Forelimb muscle (tissue), 1 donor: ENCODE measurements at regions not wholly inside any gene's neighbourhood (a gene's known extent, or its start where the extent isn't known, plus 50 kb on each side); places are given as distances from the start of the nearest gene placed in this dataset.
"Not testable (repeated sequence)": the region's sequence is repeated elsewhere in the genome, so short reads cannot be mapped to it uniquely, and the experiment has no call there.

Experiments
- DNase-seq: peaks from one replicate; pipeline ENCODE4 v3.0.0-alpha.2; 2013; ENCODE audit warnings: low read depth

DNA sequence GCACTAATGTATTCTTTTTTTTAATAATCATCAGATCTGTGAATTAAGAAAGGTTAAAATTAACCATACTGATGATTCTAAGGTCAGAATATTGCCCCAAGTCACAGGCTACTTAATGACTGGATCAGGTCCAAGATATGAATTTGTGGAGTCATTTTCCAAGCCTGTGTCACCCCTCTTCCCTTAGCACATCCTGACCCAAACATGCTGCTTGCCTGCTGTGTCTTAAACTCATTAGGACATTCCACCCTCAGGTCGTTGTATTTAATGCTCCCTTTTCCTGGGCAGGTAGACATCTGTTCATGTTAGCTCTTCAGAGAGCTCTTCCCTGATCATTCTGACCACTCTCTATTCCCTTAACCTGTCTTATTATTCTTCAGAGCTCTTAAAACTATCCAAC, 463.5 kb upstream of the PDE3A start:
- no peak for DNase-seq

DNA sequence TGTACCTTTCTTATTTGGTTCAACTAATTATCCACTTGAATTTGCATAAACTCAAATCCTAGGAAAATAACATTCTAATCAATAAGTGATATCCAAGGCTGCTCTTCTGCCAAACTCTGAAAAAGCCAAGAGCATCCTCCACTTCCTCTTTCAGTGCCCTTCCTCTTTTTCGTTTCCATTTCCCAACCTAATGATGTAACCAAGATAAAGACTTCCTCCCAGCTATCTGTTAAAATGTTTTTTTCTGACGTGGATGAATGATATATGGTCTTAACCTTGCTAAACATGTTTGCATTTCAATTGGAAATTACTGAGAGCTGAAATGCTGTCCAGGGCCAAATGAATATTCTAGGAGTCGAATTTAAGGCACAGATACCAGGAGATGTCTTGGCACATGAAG, 459.5 kb upstream of the PDE3A start:
- no peak for DNase-seq

DNA sequence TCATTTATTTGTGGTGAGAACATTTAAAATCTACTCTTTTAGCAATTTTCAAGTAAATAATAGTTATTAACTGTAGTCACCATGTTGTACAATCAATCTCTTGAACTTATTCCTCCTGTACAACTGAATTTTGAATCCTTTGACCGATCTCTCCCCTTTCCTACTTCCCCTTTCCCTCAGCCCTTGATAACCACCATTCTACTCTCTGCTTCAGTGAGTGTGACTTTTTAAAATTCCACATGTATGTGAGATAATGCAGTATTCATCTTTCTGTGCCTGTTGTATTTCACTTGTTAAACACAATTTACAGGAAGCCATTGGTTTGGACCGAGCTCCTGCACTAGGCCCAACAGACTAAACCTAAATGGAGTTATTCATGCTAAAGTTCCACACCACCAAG, 458.9 kb upstream of the PDE3A start:
- no peak for DNase-seq

DNA sequence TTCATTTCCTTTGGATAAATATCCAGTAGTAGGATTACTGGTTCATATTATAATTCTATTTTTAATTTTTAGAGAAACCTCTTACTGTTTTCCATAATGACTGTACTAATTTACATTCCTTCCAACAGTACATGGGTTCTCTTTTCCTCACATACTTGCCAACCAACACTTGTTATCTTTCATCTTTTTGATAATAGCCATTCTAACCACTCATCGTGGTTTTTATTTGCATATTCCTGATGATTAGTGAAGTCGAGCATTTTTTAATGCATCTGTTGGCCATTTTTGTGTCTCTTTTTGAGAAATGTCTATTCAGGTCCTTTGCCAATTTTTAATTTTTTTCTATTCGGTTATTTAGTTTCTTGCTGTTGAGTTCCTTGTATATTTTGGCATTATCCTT, 457.7 kb upstream of the PDE3A start:
- no peak for DNase-seq

DNA sequence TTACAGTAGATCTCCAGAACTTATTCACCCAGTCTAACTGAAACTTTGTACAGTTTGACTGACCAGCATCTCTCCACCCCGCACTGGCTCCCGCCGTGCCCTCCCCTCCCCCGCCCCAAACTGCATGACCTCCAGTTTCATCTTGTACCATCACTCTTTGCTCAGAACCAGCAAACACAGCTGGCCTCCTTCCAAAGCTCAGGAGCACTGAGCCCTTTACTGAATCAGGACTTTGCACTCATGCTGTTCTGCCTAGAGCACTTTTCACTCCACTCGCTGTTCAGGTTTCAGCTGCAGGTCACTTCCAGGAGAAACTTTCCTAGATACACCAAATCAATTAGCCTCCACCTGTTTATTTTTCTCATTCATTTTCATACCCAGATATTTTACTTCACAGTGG, 455.3 kb upstream of the PDE3A start:
- no peak for DNase-seq

DNA sequence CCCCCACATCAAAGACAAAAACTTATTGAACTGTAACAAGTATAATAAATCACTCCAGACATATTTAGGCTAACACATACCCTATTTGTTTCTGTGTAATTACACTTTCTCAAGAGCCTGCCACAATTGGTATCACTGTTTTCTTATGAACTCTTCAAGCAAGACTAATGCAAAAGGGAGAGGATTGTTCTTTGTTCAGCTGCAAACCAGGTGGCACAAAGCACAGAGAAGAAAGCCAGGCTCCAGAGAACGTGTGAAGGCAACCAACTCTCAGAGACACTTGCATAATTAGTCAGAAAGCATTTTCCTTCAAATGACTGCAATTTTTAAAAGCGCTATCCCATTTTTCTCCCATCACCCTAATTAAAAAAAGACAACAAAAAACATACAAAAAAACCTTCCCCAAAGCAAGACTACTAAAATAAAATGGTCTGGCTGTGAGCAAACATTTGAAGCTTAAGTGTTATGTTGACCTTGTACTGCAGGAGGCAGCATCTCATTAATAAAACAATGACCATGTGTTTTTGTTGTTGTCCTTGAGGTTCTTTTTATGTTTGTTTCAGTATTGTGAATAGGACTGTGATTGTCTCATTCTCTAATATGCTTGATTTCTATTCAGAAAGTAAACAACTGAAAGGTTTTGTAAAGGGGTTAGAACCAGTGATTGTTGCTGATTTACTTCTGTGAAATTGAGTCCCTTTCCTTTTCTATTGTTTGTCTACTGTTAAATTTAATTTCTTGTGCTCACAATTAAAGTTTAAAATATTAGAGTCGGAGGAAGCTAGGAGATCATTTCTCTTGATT, 452.7 kb upstream of the PDE3A start:
- no peak for DNase-seq

DNA sequence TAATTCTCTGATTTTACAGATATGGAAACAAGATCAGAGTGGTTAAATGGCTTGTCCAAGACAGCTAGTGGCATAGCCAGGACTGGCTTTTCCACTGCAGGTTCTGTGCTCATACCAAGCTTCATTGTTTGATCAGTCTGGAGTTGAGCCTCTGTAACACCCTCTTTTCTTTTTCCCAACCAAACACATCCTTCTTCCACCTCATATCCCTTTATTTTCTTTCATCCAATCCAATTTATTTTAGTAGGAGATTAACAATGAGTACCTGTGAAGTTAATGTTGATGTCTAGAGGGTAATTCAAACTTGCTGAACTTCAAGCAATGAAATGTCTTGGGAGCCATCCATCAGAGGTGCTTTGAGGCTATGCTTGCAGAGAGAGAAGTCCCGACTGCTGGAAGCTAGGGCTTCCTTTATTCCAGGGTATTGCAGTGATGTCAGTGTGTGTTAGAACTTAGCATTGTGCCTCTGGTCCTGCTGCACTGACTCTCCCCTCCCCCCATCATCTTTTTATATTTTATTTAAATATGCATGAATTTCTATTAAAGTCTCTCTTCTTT, 452.1 kb upstream of the PDE3A start:
- no peak for DNase-seq

DNA sequence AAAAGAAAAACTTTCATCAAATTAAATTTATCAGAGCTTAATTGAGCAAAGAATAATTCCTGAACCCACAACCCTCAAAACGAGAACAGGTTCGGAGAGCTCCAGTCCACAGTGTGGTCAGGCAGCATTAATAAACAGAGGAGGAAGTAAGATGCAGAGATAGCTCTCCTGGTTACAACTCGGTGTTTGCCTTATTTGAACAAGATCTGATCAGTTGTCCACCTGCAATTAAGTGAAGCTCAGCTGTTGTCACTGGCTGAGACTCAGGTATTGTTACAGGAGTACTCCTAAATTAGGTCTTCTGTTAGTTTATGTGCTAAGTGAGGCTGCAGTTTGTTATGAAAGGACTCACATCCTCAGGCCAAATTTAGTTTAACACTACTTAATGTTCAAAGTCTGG, 451.4 kb upstream of the PDE3A start:
- DNase-seq, result no peak

DNA sequence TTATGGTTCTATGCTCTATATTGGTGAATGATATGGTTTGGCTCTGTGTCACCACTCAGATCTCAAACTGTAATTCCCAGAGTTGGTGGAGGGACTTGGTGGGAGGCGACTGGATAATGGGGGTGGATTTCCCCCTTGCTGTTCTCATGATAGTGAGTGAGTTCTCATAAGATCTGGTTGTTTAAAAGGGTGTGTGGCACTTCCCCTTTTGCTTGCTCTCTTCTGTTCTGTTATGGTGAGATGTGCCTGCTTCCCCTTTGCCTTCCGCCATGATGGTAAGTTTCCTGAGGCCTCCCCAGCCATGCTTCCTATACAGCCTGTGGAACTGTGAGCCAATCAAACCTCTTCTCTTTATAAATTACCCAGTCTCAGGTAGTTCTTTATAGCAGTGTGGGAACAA, 446.6 kb upstream of the PDE3A start:
- DNase-seq, result not testable (repeated sequence)

DNA sequence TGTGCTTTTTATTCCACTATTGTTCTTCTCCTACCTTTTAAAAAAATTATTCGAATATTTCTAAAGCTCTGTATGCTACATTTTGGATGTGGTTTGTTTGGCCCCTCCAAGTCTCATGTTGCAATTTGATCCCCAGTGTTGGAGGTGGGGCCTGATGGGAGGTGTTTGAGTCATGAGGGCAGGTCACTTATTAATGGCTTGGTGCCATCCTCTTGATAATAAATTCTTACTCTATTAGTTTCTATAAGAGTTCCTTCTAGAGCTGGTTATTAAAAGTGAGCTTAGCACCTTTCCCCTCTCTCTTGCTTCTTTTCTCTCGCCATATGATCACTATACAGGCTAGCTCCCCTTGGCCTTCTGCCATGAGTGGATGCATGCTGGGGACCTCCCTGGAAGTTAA, 445.6 kb upstream of the PDE3A start:
- no peak for DNase-seq

DNA sequence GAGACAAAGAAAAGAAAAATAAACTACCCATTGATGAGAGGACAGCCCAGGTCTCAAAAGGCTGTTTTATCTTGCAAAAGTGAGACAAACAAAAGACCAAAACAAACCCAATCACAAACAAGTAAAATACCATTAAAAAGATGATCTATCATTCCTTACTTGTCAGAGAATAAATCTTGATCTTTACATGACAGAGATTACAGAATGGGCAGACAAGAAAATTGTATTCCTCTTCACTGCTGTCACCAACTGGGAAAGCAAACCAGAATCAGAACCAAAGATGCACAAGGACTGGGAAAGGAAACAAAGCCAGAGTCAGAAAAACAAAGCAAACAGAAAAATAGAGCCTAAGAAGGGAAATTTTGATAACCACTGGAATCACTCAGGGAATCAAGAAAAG, 444.0 kb upstream of the PDE3A start:
- DNase-seq, result no peak

DNA sequence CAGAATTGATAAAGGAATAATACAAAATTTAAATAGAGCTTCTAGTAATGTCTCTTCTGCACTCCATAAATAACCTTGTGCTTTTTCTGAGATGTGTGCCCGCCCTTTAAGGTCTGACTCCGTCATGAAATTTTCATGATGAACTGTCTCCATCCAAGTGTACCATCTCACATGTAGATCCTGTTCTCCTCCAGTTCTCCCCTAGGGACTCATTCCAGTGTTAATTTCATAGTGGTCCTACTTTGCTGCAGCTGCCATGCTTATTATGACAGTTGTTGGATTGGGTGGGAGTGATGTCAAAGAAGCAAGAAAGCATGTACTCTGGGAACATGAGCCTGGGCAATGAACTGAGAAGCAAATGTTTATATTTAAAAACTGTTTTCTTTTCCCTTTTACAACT, 442.5 kb upstream of the PDE3A start:
- no peak for DNase-seq

DNA sequence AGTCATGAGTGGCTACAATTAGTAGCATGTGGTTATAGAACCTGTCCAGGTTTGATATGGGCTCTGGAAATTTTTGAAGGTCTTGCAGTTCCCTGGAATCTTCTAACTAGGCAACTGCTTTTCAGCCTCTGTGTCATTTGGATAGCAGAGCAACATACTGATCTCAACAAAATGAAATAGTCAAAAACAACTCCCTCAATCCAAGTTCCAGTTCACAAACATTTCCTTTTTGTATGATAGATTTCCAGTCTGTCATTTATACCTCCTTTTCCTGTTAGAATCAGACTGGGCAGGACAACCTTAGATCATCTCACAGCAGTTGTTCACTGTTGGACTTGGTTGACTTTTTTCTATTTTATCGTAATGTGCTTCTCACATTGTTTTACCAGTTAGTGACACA, 442.1 kb upstream of the PDE3A start:
- DNase-seq, result no peak

DNA sequence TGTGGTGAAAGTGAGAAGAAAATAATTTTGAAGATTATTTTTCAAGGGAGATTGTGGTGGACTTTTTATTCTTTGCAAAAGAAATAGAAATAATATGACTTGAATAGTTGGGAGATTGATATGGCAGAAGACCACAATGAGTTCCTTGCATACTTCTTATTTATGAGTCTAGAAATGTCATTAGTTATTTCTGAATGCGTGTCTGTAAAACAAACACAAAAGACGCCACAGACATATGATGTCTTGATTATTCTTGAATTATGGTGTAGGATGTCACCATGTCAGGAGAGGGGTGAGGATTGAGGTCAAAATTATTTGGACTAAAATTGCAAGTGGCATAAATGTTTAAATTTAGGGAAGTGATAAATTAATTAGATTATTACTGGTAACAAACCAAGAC, 440.7 kb upstream of the PDE3A start:
- DNase-seq, result no peak

DNA sequence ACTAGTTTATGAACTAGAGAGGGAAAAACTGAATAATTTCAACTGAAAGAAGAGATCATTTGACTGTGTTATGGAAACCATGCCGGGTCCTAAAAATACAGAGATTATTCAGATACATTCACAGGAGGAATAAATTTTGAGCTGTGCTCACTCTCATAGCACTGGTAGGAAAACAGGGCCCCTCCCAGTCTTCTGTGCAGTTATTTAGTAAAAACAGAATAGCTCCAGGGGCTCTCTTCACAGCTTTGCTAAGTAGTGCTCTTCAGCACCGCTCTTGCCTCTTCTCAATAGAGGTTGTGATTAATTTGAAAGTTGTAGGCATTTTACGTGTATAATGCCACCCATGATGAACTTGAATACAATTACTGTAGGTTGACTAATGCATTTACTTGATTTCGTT, 435.9 kb upstream of the PDE3A start:
- no peak for DNase-seq

DNA sequence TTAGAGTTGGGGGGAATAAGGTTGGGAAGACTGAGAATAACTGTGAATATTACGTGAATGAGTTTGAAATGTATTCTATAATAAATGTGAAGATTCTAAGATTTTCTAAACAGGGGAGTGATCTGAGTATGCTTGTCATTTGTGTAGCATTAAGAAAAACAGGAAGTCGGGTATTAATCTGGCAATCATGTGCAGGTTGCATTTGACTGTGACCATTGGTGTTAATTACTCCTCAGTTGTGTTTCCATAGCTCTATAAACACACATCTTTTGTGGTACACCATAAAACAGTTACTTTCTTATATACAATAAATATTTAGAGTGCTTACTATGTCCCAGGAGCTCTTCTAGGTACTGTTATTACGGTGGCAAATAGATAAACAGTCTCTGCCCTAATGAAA, 434.4 kb upstream of the PDE3A start:
- no peak for DNase-seq

DNA sequence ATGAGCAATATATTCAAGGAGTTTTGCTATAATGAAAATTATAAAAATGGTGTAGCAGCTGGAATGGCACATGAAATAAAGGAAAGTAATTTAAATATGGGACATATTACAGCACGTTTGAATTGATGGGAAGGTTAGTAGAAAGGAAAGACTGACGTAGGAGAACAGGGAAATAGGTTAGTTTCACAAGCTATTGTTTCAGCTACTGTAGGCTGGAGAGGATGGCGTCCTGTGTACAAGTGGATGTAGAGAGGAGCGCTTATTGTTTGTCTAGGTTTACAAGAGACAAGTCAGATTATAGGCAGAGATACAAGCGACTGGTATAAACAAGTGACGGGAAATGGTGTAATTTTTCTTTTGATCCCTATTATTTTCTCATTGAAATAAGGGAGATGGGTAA, 431.2 kb upstream of the PDE3A start:
- no peak for DNase-seq

DNA sequence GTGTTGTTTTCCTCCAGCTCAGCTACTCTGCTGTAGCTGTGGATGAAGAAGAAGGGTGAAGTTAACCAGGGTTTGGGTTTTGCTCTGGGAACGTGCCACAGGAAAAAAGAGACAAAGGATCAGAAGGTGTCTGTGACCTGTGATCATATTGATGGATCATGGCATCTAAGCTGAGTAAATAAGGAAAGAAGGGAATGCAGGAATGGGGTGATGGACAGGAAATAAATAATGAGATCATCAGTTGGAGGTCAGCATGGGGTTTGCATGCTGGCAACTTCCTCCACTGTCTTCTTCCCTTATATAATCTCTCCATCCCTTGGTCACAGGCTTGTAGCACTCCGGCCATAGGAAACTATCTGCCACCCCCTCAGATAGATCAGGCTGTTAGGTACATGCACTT, 430.3 kb upstream of the PDE3A start:
- DNase-seq, result no peak

DNA sequence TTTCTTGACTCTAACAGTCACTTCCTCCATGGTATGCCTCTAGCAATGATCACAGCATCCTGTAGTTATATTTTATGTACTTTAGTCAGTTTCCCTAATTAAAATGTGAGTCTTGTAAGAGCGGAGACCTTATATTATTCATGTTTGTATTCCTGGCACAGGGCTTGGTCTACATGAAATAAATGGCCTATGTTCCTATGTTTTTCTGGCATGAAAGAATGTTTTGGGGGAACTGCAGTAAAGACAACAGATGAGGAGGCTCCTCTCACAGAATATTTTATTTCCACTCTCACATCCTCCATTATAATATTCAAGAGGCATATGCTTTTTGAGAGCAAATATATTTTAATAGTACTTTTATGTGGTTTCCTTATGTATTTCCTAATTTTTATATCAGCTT, 429.8 kb upstream of the PDE3A start:
- no peak for DNase-seq

DNA sequence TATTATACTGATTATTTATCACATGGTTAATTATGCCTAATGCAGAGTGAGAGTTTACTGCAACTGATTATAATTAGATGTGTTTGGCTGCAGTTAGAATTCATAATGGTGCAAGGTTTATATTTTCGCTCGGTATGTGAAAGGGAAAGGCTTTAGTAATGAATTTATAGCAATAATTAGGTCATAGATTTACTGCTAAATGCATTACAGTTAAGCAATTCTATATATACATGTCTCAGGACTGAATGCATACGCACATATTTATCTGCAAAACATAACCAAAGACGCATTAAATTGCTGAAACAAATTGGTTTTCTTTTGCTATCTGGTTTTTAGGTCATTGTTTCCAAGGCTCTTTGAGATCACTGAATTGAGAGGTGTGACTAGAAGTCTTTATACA, 428.1 kb upstream of the PDE3A start:
- no peak for DNase-seq

DNA sequence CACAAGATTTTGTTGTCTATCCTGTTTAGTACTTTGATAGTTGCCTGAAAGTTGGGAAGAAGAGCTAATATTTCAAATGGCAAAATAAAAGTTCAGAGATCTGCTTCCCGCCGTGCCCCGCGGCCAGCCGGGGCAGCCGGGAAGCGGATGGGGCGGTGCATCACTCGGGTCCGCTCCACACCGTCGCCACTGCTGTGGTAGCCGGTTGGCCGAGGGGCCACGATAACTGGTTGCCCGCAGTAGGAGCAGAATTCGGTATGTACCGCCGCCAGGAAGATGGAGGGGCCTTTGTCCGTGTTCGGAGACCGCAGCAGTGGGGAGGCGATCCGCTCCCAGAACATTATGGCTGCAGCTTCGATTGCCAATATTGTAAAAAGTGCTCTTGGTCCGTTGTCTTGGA, 427.2 kb upstream of the PDE3A start:
- no peak for DNase-seq

DNA sequence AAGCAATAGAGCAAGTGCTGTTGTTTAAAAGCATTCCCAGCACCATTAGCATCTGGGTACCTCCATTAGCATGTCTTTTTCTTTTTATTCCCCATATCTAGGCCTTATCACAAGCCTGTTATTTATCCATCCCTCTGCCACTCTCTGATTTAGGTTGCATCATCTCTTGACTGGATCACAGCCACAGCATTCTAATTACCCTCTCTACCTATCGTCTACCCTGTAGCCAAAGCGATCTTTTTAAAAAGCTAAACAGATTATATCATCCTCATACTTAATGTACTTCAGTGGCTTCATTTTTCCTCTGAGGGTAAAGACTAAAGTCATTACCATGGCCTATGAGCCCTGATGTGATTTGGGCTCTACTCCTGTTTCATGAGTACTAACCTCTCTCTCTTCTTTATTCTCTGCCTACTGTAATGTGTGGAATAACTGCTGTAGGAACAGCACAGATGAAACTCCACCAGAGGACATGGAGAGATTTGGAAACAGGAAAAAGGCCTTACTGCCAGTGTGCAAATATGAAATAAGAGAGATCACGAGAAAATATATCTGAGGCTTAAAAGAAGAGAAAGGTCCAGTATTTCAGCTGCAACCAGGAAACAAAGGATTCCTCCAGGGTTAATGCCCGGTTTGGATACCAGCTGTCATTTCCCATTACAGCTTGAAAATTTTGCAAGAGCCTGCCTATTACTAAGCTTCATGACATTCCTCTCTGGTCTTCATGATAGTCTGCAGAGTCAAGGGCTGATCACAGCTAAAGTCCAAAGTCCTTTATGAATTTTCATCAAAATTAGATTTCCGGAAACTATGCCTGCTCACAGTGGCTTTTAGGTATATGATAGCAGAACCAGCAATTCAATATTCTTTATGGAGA, 422.5 kb upstream of the PDE3A start:
- no peak for DNase-seq

DNA sequence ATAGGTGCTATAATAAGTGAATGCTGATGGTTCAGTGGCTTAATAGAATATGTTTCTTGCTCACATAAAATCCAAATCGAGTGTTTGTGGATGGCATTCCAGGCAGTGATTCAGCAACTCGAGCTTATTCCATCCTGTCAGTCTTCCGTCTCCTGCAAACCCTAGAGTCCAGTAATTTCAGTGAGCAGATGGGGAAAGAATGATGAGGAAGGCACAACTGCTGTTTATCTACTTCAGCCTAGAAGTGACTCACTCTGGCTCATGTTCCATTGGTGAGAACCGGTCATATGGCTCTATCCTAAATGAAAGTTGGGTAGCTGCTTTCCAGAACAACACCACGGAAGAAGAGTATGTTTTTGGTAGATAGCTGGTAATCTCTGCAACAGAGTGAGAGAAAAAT, 421.8 kb upstream of the PDE3A start:
- DNase-seq, result no peak
